HG03521 (cell line): ENCODE measurements at regions not wholly inside any gene's neighbourhood (a gene's known extent, or its start where the extent isn't known, plus 50 kb on each side); places are given as distances from the start of the nearest gene placed in this dataset.
"Not testable (repeated sequence)": the region's sequence is repeated elsewhere in the genome, so short reads cannot be mapped to it uniquely, and the experiment has no call there.

Experiments used
- ATAC-seq: cut with Tn5 transposase; IDR thresholded peaks from one replicate; pipeline ENCODE4 v1.9.1; 2021; ENCODE audit warnings: mild to moderate bottlenecking, moderate library complexity; ENCODE audit not compliant: unreplicated experiment

DNA sequence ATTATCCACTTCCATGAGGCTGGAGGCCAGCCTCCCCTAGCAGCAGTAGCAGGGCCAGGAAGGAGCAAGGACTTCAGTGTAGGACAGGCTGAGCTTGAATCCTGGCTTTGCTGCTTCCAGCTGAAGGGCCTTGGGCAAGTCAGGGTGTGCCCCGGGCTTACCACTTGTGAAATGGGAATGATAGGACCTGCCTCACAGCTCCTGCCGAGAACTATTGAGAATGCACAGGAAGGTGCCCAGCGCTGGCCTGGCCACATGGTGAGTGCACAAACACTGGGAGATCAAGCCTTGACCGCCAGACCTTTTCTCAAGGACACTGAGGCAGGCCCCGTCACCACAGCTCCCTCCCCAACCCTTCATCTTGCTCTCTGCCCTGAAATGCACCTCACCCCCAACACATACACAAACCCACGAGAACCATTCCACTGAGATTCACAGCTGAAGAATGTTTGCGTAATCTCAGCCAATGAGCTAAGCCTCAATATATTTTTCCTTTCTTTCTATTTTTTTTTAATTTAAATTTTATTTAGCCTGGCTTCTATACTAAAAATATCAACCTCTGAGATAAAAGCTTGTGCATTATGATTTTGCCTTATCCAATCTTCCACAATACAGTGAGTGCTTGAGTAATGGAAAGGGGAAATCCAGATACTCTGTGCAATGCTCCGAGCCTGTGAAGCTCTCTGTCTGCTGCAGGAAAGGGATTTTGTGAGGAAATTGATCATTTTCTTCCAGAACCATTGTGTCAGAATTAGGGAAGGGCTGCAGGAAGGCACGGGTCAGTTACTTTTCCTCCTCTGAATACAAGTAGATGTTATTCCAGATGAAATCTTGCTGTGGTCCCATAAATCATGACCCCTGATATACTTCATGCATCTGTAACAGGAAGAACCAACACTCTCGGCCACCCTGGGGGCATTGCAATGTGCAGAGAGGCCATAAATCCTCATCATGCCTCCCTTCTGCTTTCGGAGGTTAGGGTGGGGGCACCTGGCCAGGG, 193.9 kb downstream of the TLE3 start:
- ATAC-seq = no peak

DNA sequence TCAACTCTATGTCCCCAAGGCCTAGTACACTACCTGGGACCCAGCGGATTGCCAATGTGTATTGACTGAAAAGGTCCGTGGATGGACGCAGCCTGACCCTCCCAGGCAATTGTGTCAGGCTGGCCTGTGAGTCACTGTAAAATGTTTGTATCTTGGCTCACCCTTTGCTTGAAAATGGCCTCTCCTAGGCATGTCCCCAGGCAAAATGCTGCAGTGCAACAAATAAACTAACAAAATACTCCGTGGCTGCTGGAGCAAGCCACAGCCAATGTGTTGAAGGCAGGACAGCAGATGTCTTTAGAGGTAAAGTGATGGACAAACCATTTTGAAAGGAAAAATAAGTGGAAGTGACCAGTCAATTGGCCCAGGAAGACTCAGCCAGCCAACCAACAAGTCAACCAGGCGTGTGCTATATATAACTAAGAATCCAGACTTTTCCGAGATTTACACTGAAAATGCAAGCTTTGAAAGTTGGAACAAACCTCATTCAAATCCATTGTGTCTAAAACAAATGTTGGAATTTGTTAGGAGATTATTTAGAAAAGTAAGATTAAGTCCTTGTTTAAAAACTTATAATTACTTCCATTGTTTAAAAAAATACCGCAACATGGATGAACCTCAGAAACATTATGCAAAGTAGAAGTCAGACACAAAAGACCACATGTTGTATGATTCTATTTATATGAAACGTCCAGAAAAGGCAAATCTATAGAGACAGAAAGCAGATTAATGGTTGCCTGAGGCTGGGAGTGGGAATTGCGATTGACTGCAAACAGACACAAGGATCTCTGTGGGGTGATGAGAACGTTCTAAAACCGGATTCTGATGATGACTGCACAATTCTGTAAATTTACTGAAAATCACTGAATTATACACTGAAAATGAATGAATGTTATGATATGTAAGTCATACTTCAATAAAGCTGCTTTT, 191.2 kb downstream of the TLE3 start:
- ATAC-seq = no peak

DNA sequence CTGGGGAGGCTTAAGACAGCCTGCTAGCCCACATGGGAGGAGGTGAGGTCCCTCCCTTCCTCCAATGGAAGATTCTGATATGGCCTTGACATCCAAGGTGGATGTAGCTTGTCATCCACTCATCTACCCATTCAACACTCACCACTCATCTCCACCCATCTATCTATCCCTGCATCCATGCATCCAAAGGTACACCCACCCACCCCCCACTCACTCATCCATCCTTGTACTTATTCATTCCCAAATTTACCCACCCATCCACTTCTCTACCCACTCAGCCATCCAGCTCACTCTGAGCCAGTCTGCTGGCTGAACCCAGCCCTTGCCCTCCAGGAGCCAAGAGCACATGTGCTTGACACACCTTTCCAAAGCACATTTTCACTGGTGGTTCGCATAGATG, 189.7 kb downstream of the TLE3 start:
- ATAC-seq = no peak

DNA sequence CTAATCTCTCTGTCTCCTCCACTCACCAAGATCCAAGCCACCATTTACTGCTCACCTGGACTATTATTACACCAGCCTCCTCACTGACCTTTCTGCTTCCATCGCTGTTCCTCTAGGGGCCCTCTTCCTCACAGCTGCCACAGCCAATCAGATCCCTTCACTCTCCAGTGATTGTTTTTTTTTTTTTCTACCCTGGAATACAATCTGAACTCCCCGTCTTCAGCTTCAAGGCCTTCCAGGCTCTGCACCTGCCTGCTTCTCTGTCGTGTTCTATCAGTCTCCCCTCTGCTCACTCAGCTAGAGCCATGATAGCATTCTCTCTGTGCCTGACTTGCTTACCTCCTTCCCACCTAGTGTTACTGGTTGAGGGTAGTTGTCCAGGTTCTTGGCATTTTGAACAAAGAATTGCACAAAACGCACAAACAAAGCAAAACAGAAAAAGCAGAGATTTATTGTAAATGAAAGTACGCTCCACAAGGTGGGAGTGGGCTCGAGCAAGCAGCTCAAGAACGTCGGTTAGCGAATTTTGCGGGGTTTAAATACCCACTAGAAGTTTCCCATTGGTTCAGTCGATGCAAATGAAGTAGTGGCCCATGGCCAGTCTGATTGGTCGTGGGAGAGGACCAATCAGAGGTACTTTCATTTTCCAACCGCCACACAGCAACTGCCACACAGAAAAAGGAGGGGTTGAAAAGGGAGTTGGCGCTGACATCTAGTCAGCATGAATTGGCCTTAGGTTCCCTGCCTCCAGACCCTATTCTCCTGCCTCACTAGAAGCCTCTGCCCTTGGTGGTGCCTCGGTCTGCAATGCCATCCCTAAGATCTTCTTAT, 188.9 kb downstream of the TLE3 start:
- ATAC-seq = no peak

DNA sequence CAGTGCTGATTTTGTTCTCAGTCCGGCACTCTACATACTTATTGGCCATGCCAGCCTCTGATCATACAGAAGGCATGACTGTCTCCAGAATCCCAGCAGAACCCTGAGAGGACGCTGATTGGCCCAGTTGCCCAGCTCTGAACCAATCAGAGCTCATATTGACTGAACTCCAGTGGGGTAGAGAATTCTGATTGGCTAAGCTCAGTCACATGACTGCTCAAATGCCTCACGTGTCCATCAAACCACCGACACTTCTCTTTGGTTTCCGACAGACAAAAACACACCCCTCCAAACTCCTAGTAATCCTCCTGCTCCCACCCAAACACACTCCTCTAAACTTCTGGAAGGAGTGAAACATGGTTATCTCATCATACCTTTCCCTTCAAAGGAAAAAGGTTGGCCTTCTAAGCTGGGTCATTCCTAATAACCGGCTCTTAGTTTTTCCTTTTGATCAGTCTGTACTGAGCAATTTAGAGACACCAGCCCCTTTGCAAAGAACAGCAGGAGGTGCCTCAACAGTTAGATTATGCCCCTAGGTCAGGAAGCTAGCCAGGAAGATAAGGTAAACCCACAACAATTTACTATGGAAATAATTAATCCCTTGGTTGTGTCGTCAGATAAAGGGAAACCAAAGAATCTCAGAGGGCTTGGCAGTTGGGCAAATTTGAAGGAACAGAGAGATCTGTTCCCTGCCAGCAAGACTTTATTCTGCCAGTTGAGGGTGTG, 187.8 kb downstream of the TLE3 start:
- no peak for ATAC-seq

DNA sequence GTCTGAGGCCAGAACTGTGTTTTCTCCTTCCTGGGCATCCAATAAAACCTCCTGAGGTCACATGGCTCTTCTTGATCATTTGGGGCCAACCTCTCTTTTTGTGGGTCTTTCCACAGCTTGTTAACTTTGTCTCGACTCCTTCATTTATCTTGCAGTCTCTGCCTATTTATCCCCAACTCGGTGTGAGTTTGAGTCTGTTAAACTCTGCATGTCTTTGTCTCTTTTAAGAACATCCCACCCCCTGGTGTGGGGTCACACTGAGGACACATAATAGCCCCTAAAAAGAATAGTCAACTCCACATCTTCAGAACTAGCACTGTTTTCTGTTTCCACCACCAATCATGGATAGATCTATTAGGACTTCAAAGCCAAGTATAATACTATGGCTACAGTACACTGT, 187.2 kb downstream of the TLE3 start:
- no peak for ATAC-seq

DNA sequence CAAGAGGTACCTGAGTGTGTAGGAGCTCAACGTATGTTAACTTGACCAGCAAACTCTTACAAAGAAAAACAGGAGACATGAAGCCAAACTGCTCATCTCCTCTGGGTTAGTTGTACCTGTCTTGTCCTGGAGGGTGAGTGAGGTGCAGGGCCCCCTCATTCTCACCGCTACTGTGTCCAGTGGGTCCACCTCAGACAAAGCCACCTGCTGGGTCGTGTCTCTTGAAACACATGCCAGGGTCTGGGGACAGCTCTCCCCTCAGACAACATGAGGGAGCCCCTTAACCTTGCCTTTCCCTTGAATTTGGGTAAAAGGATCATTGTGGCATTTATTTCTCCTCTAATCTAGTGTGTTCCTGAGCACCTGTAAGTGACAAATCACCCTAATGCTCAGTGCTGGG, 185.6 kb downstream of the TLE3 start:
- ATAC-seq = no peak

DNA sequence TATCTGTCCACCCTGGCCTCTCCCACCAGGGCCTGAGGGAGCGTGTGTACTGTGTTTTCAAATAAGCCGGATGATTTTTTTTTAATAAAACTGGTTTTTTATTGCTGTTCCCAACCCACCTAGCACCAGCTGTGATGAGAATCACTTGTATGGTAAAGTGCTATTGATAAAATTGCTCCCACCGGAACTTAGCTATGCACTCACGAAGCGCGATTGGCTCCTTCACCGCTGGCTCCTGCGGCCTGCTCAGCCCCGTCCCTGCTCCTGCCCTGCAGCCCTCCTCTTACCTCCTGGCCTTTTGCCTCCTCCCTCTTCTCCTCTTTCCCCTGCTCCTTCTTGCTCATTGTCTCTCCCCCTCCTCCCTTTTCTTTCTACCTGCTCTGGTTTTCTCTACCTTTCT, 183.7 kb downstream of the TLE3 start:
- ATAC-seq = no peak

DNA sequence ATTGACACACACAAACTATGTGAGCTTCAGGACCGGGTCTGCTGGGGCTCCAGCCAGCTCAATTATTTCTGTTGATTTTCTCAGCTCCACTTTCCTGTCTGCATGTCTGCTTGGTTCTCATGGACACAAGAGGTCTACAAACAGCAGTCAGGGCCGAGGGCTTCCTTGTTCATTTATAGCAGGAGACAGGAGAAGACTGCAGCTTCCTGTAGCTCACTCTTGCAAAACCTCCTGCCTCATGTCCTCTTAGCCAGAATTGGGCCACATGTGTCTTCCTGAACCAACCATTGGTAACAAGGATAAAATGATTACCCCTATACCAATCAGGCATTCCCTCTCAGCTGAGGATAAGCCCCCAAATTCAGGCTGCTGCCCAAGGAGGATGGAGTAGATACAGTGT, 182.8 kb downstream of the TLE3 start:
- ATAC-seq = no peak

DNA sequence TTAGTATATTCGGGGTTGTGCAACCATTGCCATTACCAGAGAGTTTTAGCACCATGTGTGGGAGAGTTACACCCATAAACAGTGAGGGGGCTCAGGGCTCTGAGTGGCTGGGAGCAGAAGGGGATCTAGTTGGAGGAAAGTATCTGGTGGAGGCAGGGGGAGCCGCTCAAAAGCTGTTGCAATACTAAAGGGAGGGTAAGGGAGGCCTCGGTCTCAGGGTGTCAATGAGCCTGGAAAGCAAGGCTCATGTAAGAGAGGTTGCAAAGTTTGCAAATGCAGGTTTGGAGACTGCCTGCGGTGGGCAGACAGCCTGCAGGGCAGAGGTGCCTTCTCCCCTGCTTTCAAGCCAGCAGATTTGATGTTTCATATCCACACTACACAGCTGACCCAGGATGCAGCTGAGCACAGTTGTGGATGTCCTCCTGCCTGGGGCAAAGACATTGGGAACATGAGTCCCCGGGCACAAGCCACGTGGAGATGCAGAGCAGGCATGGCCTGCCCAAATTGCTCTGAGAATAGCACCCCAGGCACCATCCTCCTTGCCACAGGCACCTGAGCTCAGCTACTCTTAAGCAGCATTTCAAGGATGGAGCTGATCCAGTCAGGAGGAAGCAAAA, 181.4 kb downstream of the TLE3 start:
- ATAC-seq = no peak

DNA sequence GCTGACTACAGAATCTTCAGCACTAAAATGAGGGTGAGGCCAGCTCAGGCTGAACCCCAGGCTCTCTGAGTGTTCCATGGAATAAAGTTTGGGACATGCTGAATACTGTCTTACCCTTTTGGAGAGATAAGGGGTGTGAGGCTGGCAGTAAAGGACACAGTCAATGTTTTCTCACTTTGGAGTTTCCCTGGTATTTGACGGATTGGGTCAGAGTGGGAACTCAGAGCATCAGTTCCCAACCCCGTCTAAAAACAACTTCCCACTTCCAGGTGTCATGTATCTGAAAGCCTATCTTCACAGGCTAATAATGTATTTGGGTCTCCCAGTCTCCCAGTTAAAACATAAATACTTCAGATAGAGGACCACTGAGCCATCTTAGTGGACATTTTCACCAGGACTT, 180.7 kb downstream of the TLE3 start:
- ATAC-seq = no peak

DNA sequence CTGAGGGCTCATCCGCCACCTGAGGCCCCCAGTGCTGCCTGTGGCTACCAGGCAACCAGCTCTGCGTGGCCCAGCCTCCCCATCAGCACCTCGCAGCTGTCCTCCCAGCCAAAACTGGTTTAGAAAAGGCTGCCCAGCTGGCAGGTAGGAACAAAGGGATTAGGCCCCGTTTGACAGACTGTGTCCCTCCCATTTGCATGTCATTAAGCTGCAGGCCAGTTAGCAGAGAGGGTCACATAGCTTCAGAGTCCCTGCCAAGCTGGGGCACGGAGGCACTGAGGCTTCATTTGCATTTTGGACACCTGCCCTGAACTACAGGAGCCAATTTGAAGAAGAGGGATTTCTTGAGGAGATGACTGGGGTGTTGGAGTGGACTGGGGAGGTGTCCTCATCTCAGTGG, 177.9 kb downstream of the TLE3 start:
- ATAC-seq = no peak

DNA sequence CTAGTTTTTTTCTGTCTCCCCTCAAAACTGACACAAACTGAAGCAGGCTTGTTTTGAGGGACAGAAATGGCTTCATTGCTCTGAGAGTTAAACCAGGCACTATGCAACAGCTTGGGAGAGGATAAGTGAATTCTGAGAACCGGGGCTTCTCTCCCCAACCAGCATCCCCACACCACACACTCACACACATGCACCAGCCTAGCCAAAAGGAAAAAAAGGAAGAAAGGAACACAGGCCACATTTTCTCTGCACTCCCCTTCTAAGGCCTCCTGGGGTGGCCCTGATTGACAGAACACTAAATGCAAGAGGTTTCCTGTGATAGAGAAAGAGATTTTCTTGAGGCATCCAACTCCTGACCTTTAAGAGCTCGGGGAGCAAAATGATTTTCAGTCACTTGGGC, 177.5 kb downstream of the TLE3 start:
- ATAC-seq = no peak

DNA sequence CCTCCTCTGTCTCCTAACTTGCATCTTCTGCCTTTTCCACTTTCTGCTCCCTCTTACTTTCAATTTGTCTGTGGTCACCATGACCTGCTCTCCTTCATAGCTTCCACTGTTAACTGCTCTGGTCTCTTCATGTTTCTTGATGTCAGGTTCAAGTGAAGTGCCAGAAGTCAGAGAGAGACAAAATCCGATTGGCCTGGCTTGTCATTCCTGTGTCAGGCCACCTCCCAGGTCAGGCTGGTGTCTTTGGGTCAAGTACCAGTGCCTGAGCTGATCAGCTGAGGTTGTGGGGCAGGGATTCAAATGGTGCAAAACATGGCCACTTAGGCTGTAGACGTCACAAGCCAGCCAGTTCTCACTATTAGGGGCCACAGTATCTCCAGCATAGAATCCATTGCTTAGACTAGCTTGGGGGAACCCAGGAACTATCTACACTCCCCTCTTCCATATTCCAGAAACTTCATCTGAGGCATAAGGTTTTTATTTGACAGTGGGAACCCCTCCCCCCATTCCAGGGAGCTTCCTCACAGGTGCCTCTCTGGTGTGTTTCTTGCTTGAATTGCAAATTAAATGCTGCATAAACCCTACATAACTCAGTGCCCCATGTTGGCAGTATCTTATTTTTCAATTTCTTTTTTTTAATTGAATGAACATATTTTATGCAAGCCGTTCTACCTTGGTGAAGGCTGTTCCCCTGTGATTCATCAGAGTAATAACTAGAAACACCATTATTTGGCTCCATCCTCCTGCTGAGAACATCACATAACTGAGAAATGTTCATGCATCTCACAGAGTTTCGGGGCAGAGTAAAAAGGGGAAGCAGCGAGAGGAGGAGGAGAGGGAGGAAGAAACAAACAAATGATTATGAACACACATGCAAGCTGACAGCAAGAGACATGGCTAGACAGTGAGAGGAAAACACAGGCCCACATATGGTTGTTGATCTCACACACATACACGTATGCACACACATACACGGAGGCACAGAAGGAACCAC, 175.8 kb downstream of the TLE3 start:
- ATAC-seq = no peak

DNA sequence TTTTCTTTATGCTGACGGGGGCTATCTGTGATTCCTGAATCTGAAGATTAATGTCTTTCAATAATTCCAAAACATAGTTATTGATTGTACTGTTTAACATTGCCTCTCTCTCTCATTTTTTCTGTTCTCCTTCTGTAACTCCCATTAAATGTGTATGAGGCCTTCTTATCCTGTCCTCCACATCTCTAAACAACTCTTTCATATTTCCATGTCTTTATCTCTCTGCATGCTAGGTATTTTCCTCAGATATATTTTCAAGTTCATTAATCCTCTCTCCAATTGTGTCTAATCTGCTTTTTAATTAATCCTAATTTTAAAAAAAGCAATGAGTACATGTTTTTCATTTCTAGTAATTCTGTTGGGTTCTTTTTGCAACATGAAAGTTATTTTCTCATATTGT, 173.2 kb downstream of the TLE3 start:
- ATAC-seq = no peak

DNA sequence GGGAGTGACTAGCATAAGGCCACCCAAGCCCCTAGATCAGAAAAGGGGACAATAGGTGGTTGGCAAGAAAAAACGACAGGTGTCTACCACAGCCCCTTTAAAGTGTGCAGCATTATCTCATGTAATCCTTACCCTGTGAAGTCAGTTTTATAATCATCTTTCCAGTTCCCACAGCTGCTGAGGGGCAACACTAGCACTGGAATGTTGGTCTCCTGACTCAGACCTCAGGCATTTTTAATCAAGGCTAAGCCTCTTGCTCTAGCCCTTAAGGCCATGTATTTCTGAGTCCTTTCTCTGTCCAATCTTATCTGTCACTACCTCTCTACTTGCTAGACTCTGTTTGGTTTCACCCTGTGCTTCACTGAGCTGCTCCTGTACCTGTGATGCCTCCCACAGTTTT, 171.7 kb downstream of the TLE3 start:
- no peak for ATAC-seq

DNA sequence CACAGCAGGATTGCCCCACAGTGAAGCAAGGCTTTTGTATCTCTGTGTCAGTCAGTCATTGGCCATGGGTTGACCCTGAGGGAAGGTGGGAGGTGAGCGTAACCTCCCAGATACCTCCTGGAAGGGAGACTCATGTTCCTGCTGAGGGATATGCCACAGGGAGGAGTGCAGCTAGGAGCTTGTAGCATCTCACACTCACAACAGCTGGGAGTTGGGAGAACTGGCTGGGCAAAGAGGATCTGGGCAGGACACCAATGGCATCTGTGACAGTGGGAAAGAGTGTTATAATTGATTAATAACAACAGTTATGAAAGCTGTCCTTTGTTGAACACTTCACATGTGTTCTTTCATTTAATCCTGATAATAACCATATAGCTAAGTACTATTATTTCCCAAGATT, 171.0 kb downstream of the TLE3 start:
- no peak for ATAC-seq

DNA sequence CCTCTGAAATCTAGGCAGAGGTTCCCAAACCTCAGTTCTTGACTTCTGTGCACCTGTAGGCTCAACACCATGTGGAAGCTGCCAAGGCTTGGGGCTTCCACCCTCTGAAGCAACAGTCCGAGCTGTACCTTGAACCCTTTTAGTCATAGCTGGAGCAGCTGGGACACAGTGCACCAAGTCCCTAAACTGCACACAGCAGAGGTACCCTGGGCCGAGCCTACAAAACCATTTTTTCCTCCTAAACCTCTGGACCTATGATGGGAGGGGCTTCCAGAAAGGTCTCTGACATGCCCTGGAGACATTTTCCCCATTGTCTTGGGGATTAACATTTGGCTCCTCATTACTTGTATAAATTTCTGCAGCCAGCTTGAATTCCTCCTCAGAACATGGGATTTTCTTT, 168.8 kb downstream of the TLE3 start:
- ATAC-seq = not testable (repeated sequence)
